BLaER1 treated with 17β-estradiol and CSF1 and Interleukin-3, amounts not matched to agents 10 nM and 100 nM (cell line): ENCODE measurements at regions not wholly inside any gene's neighbourhood (a gene's known extent, or its start where the extent isn't known, plus 50 kb on each side); places are given as distances from the start of the nearest gene placed in this dataset.
"Not testable (repeated sequence)": the region's sequence is repeated elsewhere in the genome, so short reads cannot be mapped to it uniquely, and the experiment has no call there.

Experiments used
- H3K27ac ChIP-seq, 11 experiments: shearing (Covaris generic); formaldehyde crosslinking; 2 replicates each; pipeline ENCODE4 v1.8.1; 2022
- H3K27me3 ChIP-seq, 11 experiments: shearing (Covaris generic); formaldehyde crosslinking; 2 replicates each; pipeline ENCODE4 v1.8.1; 2022
- H3K36me3 ChIP-seq, 11 experiments: shearing (Covaris generic); formaldehyde crosslinking; 2 replicates each; pipeline ENCODE4 v1.8.1; 2022
- H3K4me1 ChIP-seq, 10 experiments: shearing (Covaris generic); formaldehyde crosslinking; 2 replicates each; pipeline ENCODE4 v1.8.1; 2022
- H3K4me2 ChIP-seq, 11 experiments: shearing (Covaris generic); formaldehyde crosslinking; 2 replicates each; pipeline ENCODE4 v1.8.1; 2022
- H3K4me3 ChIP-seq, 10 experiments: shearing (Covaris generic); formaldehyde crosslinking; 2 replicates each; pipeline ENCODE4 v1.8.1; 2022
- H3K9ac ChIP-seq, 11 experiments: shearing (Covaris generic); formaldehyde crosslinking; 2 replicates each; pipeline ENCODE4 v1.8.1; 2022
- H3K9me3 ChIP-seq, 11 experiments: shearing (Covaris generic); formaldehyde crosslinking; replicated peaks in 1 of 11; 2 replicates each; pipeline ENCODE4 v1.8.1; 2022
- H4K20me1 ChIP-seq, 11 experiments: shearing (Covaris generic); formaldehyde crosslinking; 2 replicates each; pipeline ENCODE4 v1.8.1; 2022
- Cebpa-rat ChIP-seq, 11 experiments: shearing (Covaris generic); IDR thresholded peaks; 2 replicates each; pipeline ENCODE4 v1.8.1; 2022

DNA sequence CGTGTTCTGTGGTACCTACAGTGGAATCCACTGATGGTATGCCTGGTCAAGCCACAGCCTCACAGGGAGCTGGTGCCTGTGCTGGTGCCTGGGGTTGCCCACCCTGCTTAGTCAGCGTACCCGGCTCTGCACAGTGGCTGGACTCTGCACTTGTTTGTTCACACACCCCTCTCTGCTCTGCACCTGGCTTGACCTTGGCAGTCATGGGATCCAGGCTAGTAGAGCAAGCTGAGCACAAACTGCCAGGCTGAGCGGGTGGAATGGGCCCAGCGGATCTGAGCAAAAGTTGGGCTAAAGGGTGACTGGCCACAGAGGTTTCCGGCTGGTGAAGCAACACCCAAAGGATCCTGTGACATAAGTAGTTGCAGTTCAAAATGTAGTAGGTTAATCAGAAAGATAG lies 163.5 kb downstream of the CDH19 start:
- Histone ChIP-seq H3K27ac (no peak overlapping the region), H3K36me3 (no peaks in the 10 kb centered on the region), H3K9me3 (peaks cover 0 to 11% (median 5%) of the 10 kb centered on the region in 11 experiments; a peak in 3 of 22 replicates), H3K4me1 (no peaks in the 10 kb centered on the region), H4K20me1 (no peaks in the 10 kb centered on the region), H3K4me2 (no peak overlapping the region), H3K27me3 (no peaks in the 10 kb centered on the region), H3K4me3 (no peak overlapping the region), H3K9ac (no peak overlapping the region)
- no peak for TF ChIP-seq Cebpa-rat (IDR thresholded peaks at IDR 0.05)

DNA sequence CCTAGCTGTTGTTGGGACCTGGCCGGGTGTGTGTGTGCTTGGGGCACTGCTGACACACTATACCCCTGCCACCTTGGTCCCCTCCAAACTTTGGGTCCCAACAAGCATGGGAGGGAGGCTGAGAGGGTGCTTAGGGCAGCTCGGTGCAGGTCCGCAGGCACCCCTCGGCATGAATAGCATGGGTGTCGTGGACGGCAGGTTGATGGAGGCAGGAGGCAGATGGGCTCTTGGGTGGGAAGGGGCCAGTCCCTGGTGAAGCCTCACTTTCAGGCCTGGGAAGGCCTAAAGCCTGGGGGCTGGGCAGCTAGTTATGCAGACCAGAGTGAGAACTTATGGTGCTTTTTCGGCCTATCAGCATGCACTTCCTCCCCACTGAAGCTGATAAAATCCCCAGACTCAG lies 164.2 kb downstream of the CDH19 start:
- no peaks in the 10 kb centered on the region for H4K20me1 ChIP-seq
- no peak overlapping the region for H3K4me3 ChIP-seq

DNA sequence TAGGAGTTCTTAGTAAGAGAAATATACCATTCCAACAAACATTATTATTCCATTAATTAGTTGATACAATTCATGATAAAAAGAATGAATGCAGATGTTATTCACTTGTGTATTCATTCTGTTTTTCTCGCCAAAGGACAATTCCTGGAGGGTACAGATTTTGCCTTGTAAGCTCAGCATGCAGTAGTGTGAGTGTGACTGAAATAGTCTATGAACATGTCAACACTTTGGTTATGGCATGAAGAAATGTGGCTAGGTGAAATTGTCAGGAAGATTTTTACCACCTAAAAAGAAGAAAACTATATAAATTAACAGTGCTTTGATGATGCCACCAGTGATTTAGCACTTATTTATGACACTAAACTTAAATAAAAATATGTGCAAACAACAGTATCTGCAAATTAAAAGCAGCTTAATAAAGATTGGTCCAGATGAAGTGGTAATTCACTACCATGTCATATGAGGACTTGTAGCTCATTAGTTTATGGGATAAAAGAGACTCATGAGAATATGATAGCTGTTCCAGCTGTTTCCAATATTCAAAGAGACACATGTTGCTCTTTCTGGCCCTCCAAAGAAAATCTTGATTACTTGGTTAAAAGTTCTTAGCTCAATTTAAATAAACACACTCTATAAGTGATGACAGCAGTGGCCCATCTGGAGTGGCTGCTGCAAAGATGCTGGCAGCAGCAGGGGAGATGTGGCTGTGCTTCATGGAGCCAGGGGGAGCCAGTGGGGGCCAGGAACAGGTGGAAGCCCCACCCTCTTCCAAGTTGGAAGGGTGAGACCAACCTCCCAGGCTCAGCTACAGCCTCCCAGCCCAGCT lies 165.0 kb downstream of the CDH19 start:
- H3K36me3 ChIP-seq, result no peaks in the 10 kb centered on the region
- no peak overlapping the region for H3K4me2 ChIP-seq
- H3K4me1 ChIP-seq, result no peaks in the 10 kb centered on the region
- TF ChIP-seq Cebpa-rat (IDR thresholded peaks at IDR 0.05), result no peak
- peaks cover 0 to 11% (median 5%) of the 10 kb centered on the region in 11 experiments; a peak in 3 of 22 replicates for H3K9me3 ChIP-seq
- H3K27ac ChIP-seq, result no peak overlapping the region
- no peaks in the 10 kb centered on the region for H4K20me1 ChIP-seq
- H3K27me3 ChIP-seq, result no peaks in the 10 kb centered on the region
- no peak overlapping the region for H3K9ac ChIP-seq
- H3K4me3 ChIP-seq, result no peak overlapping the region

More for the DNA sequence above, 164.2 kb downstream of the CDH19 start:
- TF ChIP-seq Cebpa-rat (IDR thresholded peaks at IDR 0.05), result no peak
- no peaks in the 10 kb centered on the region for H3K4me1 ChIP-seq
- H3K27ac ChIP-seq, result no peak overlapping the region
- H3K4me2 ChIP-seq, result no peak overlapping the region
- no peaks in the 10 kb centered on the region for H3K36me3 ChIP-seq
- no peak overlapping the region for H3K9ac ChIP-seq
- no peaks in the 10 kb centered on the region for H3K27me3 ChIP-seq
- H3K9me3 ChIP-seq, result peaks cover 0 to 11% (median 5%) of the 10 kb centered on the region in 11 experiments; a peak in 3 of 22 replicates

DNA sequence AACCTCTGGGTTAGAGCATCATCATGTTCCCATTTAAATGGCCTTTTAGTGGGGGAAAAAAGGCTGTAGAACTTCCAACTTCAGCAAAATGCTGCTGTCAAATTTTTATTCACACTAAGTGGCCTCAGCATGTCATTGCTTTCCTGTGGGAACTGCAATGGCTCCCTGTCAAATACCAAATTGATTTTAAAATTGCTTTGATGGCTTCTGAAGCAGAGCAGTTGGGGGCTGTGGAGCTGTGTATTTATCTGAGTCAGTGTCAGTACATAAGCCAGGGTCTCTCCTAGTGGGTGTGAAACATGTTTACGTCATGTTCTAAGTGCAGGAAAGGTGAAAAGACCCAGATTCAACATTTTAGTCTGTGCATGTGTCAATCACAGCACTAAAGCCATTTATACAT lies 171.3 kb downstream of the CDH19 start:
- Histone ChIP-seq H3K4me1 (no peaks in the 10 kb centered on the region), H3K27me3 (no peaks in the 10 kb centered on the region), H3K9ac (no peak overlapping the region), H3K27ac (no peak overlapping the region), H3K4me2 (no peak overlapping the region), H3K9me3 (no peaks in the 10 kb centered on the region), H3K4me3 (no peak overlapping the region), H3K36me3 (no peaks in the 10 kb centered on the region), H4K20me1 (no peaks in the 10 kb centered on the region)
- TF ChIP-seq Cebpa-rat (IDR thresholded peaks at IDR 0.05), result no peak

DNA sequence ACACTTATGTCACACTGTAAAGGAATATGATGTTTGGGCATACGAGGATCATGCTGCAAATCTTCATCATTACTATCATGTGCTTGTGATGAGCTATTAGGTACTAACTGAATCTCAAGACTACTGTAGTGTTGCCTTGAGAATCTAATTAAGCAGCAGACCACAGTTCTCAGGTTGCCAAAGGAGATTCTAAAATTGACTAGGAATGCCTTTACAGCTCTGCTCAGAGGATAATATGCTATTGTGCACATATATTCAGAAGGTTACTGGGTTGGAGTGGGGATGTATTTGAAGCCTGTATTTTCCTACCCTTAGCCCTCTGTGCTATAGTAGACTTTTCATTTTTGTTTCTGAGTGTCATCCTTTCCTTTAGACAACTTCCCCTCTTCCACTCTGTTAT lies 175.1 kb downstream of the CDH19 start:
- no peaks in the 10 kb centered on the region for H3K9me3 ChIP-seq
- H3K4me1 ChIP-seq, result no peaks in the 10 kb centered on the region
- no peak overlapping the region for H3K4me3 ChIP-seq
- H3K27ac ChIP-seq, result no peak overlapping the region
- no peak for TF ChIP-seq Cebpa-rat (IDR thresholded peaks at IDR 0.05)
- no peaks in the 10 kb centered on the region for H3K27me3 ChIP-seq
- H3K9ac ChIP-seq, result no peak overlapping the region
- H3K36me3 ChIP-seq, result no peaks in the 10 kb centered on the region
- H3K4me2 ChIP-seq, result no peak overlapping the region
- no peaks in the 10 kb centered on the region for H4K20me1 ChIP-seq

DNA sequence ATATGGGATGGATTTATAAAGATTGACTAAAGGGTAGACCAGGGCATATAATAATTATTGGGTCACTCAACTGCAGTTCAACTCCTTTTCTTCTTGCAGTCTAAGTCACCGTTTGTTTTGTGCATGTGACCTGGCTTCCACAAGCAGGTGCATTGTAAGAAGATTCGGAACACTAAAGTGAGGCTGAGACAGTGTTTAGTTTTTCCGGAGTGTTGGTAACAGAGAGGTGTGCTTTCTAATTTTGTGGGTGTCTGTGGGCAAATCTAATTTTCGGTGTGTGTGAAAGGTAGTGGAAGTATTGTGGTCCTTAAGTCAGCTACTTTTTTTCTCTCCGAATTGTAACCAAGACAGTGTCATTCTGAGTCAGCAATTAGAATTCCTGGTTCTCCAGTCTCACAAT lies 184.5 kb downstream of the CDH19 start:
- no peak overlapping the region for H3K27ac ChIP-seq
- TF ChIP-seq Cebpa-rat (IDR thresholded peaks at IDR 0.05), result no peak
- no peaks in the 10 kb centered on the region for H3K36me3 ChIP-seq
- H3K9me3 ChIP-seq, result no peaks in the 10 kb centered on the region
- H3K9ac ChIP-seq, result no peak overlapping the region
- H3K4me3 ChIP-seq, result no peak overlapping the region
- H3K4me1 ChIP-seq, result no peaks in the 10 kb centered on the region
- no peaks in the 10 kb centered on the region for H4K20me1 ChIP-seq
- H3K4me2 ChIP-seq, result no peak overlapping the region
- H3K27me3 ChIP-seq, result no peaks in the 10 kb centered on the region

DNA sequence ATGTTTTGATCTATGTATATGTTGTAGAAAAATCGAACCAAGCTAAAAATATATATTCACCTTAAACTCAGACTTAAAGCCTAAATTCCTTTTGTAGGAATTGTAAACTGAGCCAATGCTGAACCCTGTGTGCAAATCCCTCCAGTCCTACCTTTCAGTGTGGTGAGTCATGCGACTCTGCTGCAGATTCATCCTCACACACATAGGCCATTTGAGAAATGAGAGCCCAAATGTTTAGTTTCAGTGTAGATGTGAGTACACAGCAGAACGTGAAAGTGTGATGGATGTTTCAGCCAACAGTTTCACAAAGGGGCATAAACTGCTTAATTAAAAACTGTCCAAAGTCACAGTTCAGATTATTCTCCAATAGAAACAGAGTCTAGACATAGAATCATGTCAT lies 193.2 kb downstream of the CDH19 start:
- Histone ChIP-seq H3K4me3 (no peak overlapping the region), H3K27me3 (no peaks in the 10 kb centered on the region), H3K9ac (no peak overlapping the region), H3K27ac (no peak overlapping the region), H3K36me3 (no peaks in the 10 kb centered on the region), H3K9me3 (no peaks in the 10 kb centered on the region), H4K20me1 (no peaks in the 10 kb centered on the region), H3K4me1 (no peaks in the 10 kb centered on the region), H3K4me2 (no peak overlapping the region)
- TF ChIP-seq Cebpa-rat (IDR thresholded peaks at IDR 0.05), result no peak

DNA sequence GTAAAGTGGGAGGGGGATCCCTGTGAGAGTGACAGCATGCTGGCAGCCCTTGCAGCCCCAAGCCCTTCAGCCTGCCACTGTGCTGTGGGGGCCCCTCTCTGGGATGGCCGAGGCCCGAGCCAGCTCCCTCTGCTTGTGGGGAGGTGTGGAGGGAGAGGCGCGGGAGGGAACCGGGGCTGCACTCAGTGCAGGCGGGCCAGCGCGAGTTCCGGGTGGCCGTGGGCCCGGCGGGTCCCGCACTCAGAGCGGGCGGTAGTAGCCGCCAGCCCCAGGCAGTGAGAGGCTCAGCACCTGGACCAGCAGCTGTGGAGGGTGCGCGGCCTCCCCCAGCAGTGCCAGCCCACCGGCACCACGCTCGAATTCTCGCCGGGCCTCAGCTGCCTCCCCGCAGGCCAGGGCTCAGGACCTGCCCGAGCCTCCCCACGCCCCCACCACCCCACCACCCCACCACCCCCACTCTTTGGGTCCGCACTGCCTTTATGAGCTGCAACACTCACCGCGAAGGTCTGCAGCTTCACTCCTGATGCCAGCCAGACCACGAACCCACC lies 208.1 kb downstream of the CDH19 start:
- Histone ChIP-seq H3K9ac (no peak overlapping the region), H3K4me2 (no peak overlapping the region), H4K20me1 (no peaks in the 10 kb centered on the region), H3K4me1 (no peaks in the 10 kb centered on the region), H3K36me3 (no peaks in the 10 kb centered on the region), H3K27me3 (no peaks in the 10 kb centered on the region), H3K9me3 (peaks cover 8 to 15% (median 10%) of the 10 kb centered on the region in 11 experiments), H3K4me3 (no peak overlapping the region), H3K27ac (no peak overlapping the region)
- no peak for TF ChIP-seq Cebpa-rat (IDR thresholded peaks at IDR 0.05)

DNA sequence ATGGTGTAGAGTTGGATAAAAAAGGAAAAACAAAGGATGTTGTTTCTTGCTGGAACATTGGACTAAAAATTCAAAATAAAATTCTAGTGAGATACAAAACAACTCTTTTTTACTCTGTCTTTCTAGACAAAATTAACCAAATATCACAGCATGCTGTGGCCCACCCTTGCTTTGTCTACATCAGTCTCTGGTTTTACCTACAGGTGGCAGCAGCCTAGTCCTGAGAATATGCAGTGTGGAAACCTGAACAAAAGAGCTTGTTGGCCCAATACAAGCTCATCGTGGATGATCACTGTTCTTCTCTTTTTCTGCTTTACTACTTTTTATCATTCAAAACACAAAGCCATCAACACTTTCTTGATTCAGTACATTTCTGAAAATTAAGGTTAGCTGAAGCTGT lies 210.4 kb downstream of the CDH19 start:
- peaks cover 0 to 5% (median 0%) of the 10 kb centered on the region in 10 experiments; a peak in 1 of 20 replicates for H3K4me1 ChIP-seq
- H3K4me3 ChIP-seq, result no peak overlapping the region
- no peaks in the 10 kb centered on the region for H3K27me3 ChIP-seq
- H3K36me3 ChIP-seq, result peaks cover 0 to 4% (median 0%) of the 10 kb centered on the region in 11 experiments; a peak in 1 of 22 replicates
- H3K9me3 ChIP-seq, result peaks cover 16 to 26% (median 21%) of the 10 kb centered on the region in 11 experiments
- no peak overlapping the region for H3K9ac ChIP-seq
- TF ChIP-seq Cebpa-rat (IDR thresholded peaks at IDR 0.05), result no peak
- H3K4me2 ChIP-seq, result no peak overlapping the region
- no peak overlapping the region for H3K27ac ChIP-seq
- H4K20me1 ChIP-seq, result no peaks in the 10 kb centered on the region

DNA sequence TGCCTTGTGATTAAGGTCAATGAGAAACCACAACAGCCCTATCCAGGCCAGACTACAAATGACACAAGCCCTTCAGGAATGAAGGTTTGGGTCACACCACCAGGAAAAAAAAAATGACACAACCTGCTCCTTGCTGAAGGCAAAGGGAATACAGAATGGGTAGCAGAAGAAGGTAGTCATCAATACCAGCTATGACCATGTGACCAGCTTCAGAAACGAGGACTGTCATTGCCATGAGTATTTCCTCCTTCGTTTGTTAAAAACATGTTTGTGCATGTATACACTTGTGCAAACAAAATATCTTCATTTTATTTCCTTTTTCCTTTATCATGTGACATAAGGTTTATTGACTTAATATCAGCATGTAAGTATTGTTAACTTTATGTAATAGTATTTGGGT lies 226.6 kb downstream of the CDH19 start:
- TF ChIP-seq Cebpa-rat (IDR thresholded peaks at IDR 0.05), result no peak
- no peak overlapping the region for H3K4me2 ChIP-seq
- H4K20me1 ChIP-seq, result no peaks in the 10 kb centered on the region

DNA sequence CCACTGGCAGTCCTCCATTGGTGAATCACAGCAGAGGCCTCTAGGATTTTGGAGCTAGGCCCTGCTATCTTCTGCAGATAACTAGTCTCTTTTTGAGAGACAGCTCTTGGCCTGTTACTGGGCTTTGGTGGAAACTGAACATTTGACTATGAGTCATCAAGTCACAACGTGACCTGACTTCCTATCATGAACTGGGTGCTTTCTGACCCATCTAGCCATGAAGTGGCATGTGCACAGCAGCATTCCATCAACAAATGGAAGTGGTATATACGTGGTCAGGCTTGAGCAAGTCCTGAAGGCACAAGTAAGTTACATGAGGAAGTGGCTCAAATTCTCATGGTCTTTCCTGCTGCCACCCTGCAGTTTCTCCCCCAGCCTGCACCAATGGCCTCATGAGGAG lies 228.5 kb downstream of the CDH19 start:
- H3K9ac ChIP-seq, H3K4me3 ChIP-seq, H3K27me3 ChIP-seq, H4K20me1 ChIP-seq, H3K36me3 ChIP-seq: not testable (repeated sequence)
- Histone ChIP-seq H3K4me1 (peaks cover 0 to 17% (median 3%) of the 10 kb centered on the region in 10 experiments; a peak in 9 of 20 replicates), H3K9me3 (peaks cover 0 to 27% (median 6%) of the 10 kb centered on the region in 11 experiments; a peak in 8 of 22 replicates), H3K27ac (peak overlapping the region in 6 of 11 experiments; percentile 22 to 44 (median 36); a peak in 5 of 22 replicates), H3K4me2 (peak overlapping the region in 4 of 11 experiments; percentile 35 to 61 (median 52); a peak in 7 of 22 replicates)

More for the DNA sequence above, 226.6 kb downstream of the CDH19 start:
- H3K27ac ChIP-seq, result no peak overlapping the region
- H3K27me3 ChIP-seq, result no peaks in the 10 kb centered on the region
- H3K36me3 ChIP-seq, result no peaks in the 10 kb centered on the region
- H3K9ac ChIP-seq, result no peak overlapping the region
- peaks cover 0 to 21% (median 0%) of the 10 kb centered on the region in 11 experiments; a peak in 4 of 22 replicates for H3K9me3 ChIP-seq
- H3K4me1 ChIP-seq, result peaks cover 0 to 17% (median 3%) of the 10 kb centered on the region in 10 experiments; a peak in 9 of 20 replicates
- no peak overlapping the region for H3K4me3 ChIP-seq
